ENCODE measurements at regions not wholly inside any gene's neighbourhood (a gene's known extent, or its start where the extent isn't known, plus 50 kb on each side); places are given as distances from the start of the nearest gene placed in this dataset.
"Not testable (repeated sequence)": the region's sequence is repeated elsewhere in the genome, so short reads cannot be mapped to it uniquely, and the experiment has no call there.

GRCh38 chr16:63787014-63787413 lies 1334.8 kb downstream of the CDH11 start:
- Histone ChIP-seq H3K27me3 (ENCODE audit: low read depth, low read length) (no peaks in the 10 kb centered on the region), H3K4me3 (ENCODE audit: low read depth in 1 of 2, low read length in 2 of 2) (no peak overlapping the region), H3K4me1 (ENCODE audit: control insufficient read depth in 1 of 2, insufficient read depth in 2 of 2, low read length in 2 of 2) (no peaks in the 10 kb centered on the region), H3K9me3 (ENCODE audit: control insufficient read depth in 1 of 2, low read length in 2 of 2) (no peaks in the 10 kb centered on the region), H3K36me3 (ENCODE audit: control insufficient read depth in 1 of 2, insufficient read depth in 2 of 2, low read length in 2 of 2) (no peaks in the 10 kb centered on the region), H3K27ac (ENCODE audit: low read length) (no peak overlapping the region)

- Histone ChIP-seq H3K4me1 (ENCODE audit: control insufficient read depth in 1 of 2, insufficient read depth in 2 of 2, low read length in 2 of 2) (no peaks in the 10 kb centered on the region), H3K27me3 (ENCODE audit: low read depth, low read length) (no peaks in the 10 kb centered on the region), H3K4me3 (ENCODE audit: low read depth in 1 of 2, low read length in 2 of 2) (no peak overlapping the region), H3K9me3 (ENCODE audit: control insufficient read depth in 1 of 2, low read length in 2 of 2) (no peaks in the 10 kb centered on the region), H3K36me3 (ENCODE audit: control insufficient read depth in 1 of 2, insufficient read depth in 2 of 2, low read length in 2 of 2) (no peaks in the 10 kb centered on the region), H3K27ac (ENCODE audit: low read length) (no peak overlapping the region)
These were observed 1336.7 kb downstream of the CDH11 start for GRCh38 chr16:63785170-63785569.

GRCh38 chr16:63776437-63776836 lies 1345.4 kb downstream of the CDH11 start:
- Histone ChIP-seq H3K4me3 (ENCODE audit: low read depth in 1 of 2, low read length in 2 of 2) (no peak overlapping the region), H3K27me3 (ENCODE audit: low read depth, low read length) (no peaks in the 10 kb centered on the region), H3K4me1 (ENCODE audit: control insufficient read depth in 1 of 2, insufficient read depth in 2 of 2, low read length in 2 of 2) (no peaks in the 10 kb centered on the region), H3K9me3 (ENCODE audit: control insufficient read depth in 1 of 2, low read length in 2 of 2) (no peaks in the 10 kb centered on the region), H3K27ac (ENCODE audit: low read length) (no peak overlapping the region), H3K36me3 (ENCODE audit: control insufficient read depth in 1 of 2, insufficient read depth in 2 of 2, low read length in 2 of 2) (no peaks in the 10 kb centered on the region)

DNA sequence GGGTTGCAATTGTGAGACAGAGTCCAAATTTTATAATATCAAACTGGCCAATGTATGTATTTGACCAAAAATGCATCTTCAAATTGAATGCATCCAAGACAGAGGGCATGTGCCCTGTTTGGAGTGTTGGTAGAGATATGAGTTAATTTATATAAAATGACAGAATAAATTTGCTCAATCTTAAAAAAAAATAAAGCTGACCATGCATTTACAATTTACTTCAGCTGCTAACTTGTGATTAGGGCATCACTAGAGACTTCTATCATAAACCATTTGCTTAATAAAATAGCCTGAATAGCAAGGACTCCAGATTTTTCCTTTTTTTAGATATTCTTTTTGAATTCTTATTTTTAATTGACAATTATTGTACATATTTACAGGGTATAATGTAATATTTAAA lies 1345.8 kb downstream of the CDH11 start:
- Histone ChIP-seq H3K4me1 (ENCODE audit: control insufficient read depth in 1 of 2, insufficient read depth in 2 of 2, low read length in 2 of 2) (no peaks in the 10 kb centered on the region), H3K36me3 (ENCODE audit: control insufficient read depth in 1 of 2, insufficient read depth in 2 of 2, low read length in 2 of 2) (no peaks in the 10 kb centered on the region), H3K27me3 (ENCODE audit: low read depth, low read length) (no peaks in the 10 kb centered on the region), H3K4me3 (ENCODE audit: low read depth in 1 of 2, low read length in 2 of 2) (no peak overlapping the region), H3K9me3 (ENCODE audit: control insufficient read depth in 1 of 2, low read length in 2 of 2) (no peaks in the 10 kb centered on the region), H3K27ac (ENCODE audit: low read length) (no peak overlapping the region)

DNA sequence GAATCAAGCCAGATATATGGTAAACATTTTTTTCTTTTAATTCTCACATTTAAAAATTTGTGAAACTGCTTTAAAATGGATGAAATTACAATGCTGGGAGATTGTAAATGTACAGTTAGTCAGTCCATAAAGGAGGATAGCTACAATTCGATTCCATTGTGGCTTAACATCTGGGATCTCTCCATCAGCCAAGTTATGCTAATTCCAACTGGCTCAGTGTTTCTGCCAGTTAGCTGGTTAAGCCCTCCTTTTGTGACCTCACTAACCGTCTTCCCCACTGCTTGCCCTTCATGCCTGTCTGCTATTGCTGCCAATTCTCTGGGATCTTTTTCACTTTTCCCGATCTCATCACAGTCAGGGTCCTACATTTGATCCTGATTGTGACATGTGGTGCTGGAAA lies 1347.6 kb downstream of the CDH11 start:
- H3K4me1 ChIP-seq (ENCODE audit: control insufficient read depth in 1 of 2, insufficient read depth in 2 of 2, low read length in 2 of 2) = no peaks in the 10 kb centered on the region
- H3K27me3 ChIP-seq (ENCODE audit: low read depth, low read length) = no peaks in the 10 kb centered on the region
- H3K27ac ChIP-seq (ENCODE audit: low read length) = no peak overlapping the region
- H3K4me3 ChIP-seq (ENCODE audit: low read depth in 1 of 2, low read length in 2 of 2) = no peak overlapping the region
- no peaks in the 10 kb centered on the region for H3K36me3 ChIP-seq (ENCODE audit: control insufficient read depth in 1 of 2, insufficient read depth in 2 of 2, low read length in 2 of 2)
- no peaks in the 10 kb centered on the region for H3K9me3 ChIP-seq (ENCODE audit: control insufficient read depth in 1 of 2, low read length in 2 of 2)

DNA sequence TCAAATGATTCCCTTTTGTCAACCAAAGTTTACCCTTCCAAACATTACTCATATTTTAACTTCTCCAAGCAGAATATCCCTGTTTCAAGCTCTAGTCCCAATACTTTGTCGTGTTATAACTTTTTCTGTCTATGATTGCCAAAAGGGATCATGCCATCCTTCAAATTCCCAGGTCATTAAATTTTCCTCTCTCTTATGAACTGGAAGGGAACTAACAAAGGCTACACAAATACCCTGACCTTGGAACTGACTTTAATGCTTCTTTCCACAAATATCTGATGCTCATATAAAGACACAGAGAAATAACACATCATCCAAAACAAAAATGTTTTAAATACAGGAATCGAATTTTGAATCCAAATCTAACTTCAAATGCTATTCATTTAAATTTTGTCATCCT lies 1352.7 kb downstream of the CDH11 start:
- H3K36me3 ChIP-seq (ENCODE audit: control insufficient read depth in 1 of 2, insufficient read depth in 2 of 2, low read length in 2 of 2) = no peaks in the 10 kb centered on the region
- H3K27me3 ChIP-seq (ENCODE audit: low read depth, low read length) = no peaks in the 10 kb centered on the region
- H3K4me1 ChIP-seq (ENCODE audit: control insufficient read depth in 1 of 2, insufficient read depth in 2 of 2, low read length in 2 of 2) = no peaks in the 10 kb centered on the region
- no peak overlapping the region for H3K27ac ChIP-seq (ENCODE audit: low read length)
- H3K9me3 ChIP-seq (ENCODE audit: control insufficient read depth in 1 of 2, low read length in 2 of 2) = no peaks in the 10 kb centered on the region
- H3K4me3 ChIP-seq (ENCODE audit: low read depth in 1 of 2, low read length in 2 of 2) = no peak overlapping the region

DNA sequence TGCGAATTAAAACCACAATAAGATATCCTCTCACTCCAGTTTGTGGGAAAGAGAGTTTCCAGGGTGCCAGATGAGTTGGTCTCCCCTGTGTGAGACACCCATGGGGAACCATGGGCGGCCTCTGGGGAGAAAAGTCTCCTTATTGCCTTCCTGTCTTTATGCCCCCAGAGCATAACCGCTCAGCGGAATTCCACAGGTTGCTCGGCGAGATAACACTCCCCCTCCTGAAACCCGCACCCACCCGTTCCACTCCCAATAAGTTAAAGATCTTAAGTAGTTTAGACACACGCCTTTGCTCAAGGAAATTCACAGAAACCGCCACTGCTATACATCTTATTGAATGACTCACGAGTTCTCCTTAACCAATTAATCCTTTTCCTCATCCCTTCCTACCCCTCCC lies 1361.6 kb downstream of the CDH11 start:
- not testable (repeated sequence) for H3K27ac ChIP-seq (ENCODE audit: low read length); H3K9me3 ChIP-seq (ENCODE audit: control insufficient read depth in 1 of 2, low read length in 2 of 2); H3K4me3 ChIP-seq (ENCODE audit: low read depth in 1 of 2, low read length in 2 of 2); H3K4me1 ChIP-seq (ENCODE audit: control insufficient read depth in 1 of 2, insufficient read depth in 2 of 2, low read length in 2 of 2); H3K27me3 ChIP-seq (ENCODE audit: low read depth, low read length); H3K36me3 ChIP-seq (ENCODE audit: control insufficient read depth in 1 of 2, insufficient read depth in 2 of 2, low read length in 2 of 2)

- no peaks in the 10 kb centered on the region for H3K9me3 ChIP-seq (ENCODE audit: control insufficient read depth in 1 of 2, low read length in 2 of 2)
- H3K4me3 ChIP-seq (ENCODE audit: low read depth in 1 of 2, low read length in 2 of 2) = no peak overlapping the region
- no peaks in the 10 kb centered on the region for H3K27me3 ChIP-seq (ENCODE audit: low read depth, low read length)
- H3K36me3 ChIP-seq (ENCODE audit: control insufficient read depth in 1 of 2, insufficient read depth in 2 of 2, low read length in 2 of 2) = no peaks in the 10 kb centered on the region
- no peak overlapping the region for H3K27ac ChIP-seq (ENCODE audit: low read length)
- H3K4me1 ChIP-seq (ENCODE audit: control insufficient read depth in 1 of 2, insufficient read depth in 2 of 2, low read length in 2 of 2) = no peaks in the 10 kb centered on the region
These were observed 1369.5 kb downstream of the CDH11 start for GRCh38 chr16:63752347-63752746.

GRCh38 chr16:63749276-63749675 lies 1372.6 kb downstream of the CDH11 start:
- H3K36me3 ChIP-seq (ENCODE audit: control insufficient read depth in 1 of 2, insufficient read depth in 2 of 2, low read length in 2 of 2) = no peaks in the 10 kb centered on the region
- no peak overlapping the region for H3K27ac ChIP-seq (ENCODE audit: low read length)
- no peaks in the 10 kb centered on the region for H3K4me1 ChIP-seq (ENCODE audit: control insufficient read depth in 1 of 2, insufficient read depth in 2 of 2, low read length in 2 of 2)
- no peaks in the 10 kb centered on the region for H3K9me3 ChIP-seq (ENCODE audit: control insufficient read depth in 1 of 2, low read length in 2 of 2)
- no peaks in the 10 kb centered on the region for H3K27me3 ChIP-seq (ENCODE audit: low read depth, low read length)
- H3K4me3 ChIP-seq (ENCODE audit: low read depth in 1 of 2, low read length in 2 of 2) = no peak overlapping the region

DNA sequence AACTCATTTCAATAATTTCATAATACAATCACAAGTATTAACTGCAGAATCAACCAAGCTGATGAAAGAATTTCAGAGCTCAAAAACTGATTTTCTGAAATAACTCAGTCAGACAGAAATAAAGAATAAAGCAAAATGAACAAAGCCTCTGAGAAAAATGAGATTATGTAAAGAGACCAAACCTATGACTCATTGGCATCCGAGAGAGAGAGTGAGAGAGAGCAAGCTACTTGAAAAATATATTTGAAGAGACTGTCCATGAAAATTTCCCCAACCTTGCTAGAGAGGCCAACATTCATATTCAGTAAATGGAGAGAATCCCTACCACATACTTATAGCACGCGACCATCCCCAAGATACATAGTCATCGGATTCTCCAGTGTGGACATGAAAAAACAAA lies 1376.4 kb downstream of the CDH11 start:
- no peak overlapping the region for H3K4me3 ChIP-seq (ENCODE audit: low read depth in 1 of 2, low read length in 2 of 2)
- H3K27me3 ChIP-seq (ENCODE audit: low read depth, low read length) = no peaks in the 10 kb centered on the region
- H3K9me3 ChIP-seq (ENCODE audit: control insufficient read depth in 1 of 2, low read length in 2 of 2) = no peaks in the 10 kb centered on the region
- H3K36me3 ChIP-seq (ENCODE audit: control insufficient read depth in 1 of 2, insufficient read depth in 2 of 2, low read length in 2 of 2) = no peaks in the 10 kb centered on the region
- H3K27ac ChIP-seq (ENCODE audit: low read length) = no peak overlapping the region
- no peaks in the 10 kb centered on the region for H3K4me1 ChIP-seq (ENCODE audit: control insufficient read depth in 1 of 2, insufficient read depth in 2 of 2, low read length in 2 of 2)

DNA sequence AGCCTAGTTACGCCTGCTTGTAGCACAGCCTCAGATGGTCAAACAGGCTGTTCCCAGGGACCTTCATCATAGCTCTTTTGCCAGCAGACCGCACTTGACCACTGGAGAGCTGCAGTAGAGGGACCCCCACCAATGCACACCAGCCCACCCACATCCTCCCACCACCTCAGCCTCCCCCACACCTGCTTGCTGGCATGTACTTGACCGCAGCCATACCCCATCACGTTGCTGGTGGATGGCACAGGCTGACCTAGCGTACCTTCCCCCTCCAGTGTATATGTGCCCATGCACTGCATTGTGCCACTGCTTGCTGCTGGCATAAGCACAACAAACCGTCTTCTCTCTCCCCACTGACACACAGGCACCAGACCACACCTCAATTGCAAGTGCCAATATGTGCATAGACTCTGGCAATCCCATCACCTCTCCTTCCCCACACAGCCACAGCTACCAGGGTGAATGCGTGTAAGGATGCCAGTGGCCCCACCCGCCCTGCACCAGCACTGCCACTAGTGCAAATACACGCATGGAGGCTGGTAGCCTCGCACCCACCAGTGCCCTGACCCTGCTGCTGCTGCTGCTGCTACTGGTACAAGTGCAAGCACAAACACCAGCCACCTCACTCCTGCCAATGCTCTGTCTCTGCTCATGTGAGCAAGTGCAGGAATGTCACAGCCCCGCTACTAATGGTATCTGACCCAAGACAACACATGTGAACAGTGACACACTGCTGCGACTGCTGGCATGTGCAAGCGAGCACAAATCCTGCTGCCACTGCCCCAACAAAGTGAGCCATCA lies 1377.6 kb downstream of the CDH11 start:
- Histone ChIP-seq H3K4me1 (ENCODE audit: control insufficient read depth in 1 of 2, insufficient read depth in 2 of 2, low read length in 2 of 2) (no peaks in the 10 kb centered on the region), H3K9me3 (ENCODE audit: control insufficient read depth in 1 of 2, low read length in 2 of 2) (no peaks in the 10 kb centered on the region), H3K27ac (ENCODE audit: low read length) (no peak overlapping the region), H3K27me3 (ENCODE audit: low read depth, low read length) (no peaks in the 10 kb centered on the region), H3K4me3 (ENCODE audit: low read depth in 1 of 2, low read length in 2 of 2) (no peak overlapping the region), H3K36me3 (ENCODE audit: control insufficient read depth in 1 of 2, insufficient read depth in 2 of 2, low read length in 2 of 2) (no peaks in the 10 kb centered on the region)

- H3K27ac ChIP-seq (ENCODE audit: low read length) = no peak overlapping the region
These were observed 1379.7 kb downstream of the CDH11 start for GRCh38 chr16:63742150-63742549.

More at GRCh38 chr16:63742150-63742549, 1379.7 kb downstream of the CDH11 start:
- Histone ChIP-seq H3K4me3 (ENCODE audit: low read depth in 1 of 2, low read length in 2 of 2) (no peak overlapping the region), H3K9me3 (ENCODE audit: control insufficient read depth in 1 of 2, low read length in 2 of 2) (no peaks in the 10 kb centered on the region), H3K27me3 (ENCODE audit: low read depth, low read length) (no peaks in the 10 kb centered on the region), H3K4me1 (ENCODE audit: control insufficient read depth in 1 of 2, insufficient read depth in 2 of 2, low read length in 2 of 2) (no peaks in the 10 kb centered on the region), H3K36me3 (ENCODE audit: control insufficient read depth in 1 of 2, insufficient read depth in 2 of 2, low read length in 2 of 2) (no peaks in the 10 kb centered on the region)

Measured in muscle layer of duodenum (tissue), 2 donors.